CMK (cell line): ENCODE measurements at regions not wholly inside any gene's neighbourhood (a gene's known extent, or its start where the extent isn't known, plus 50 kb on each side); places are given as distances from the start of the nearest gene placed in this dataset.

Experiments used
- DNase-seq: peaks from one replicate; pipeline ENCODE4 v3.0.0-alpha.2; 2010; ENCODE audit warnings: low read depth

- DNase-seq = no peak
Measured at GRCh38 chr2:111652681-111653080, 231.3 kb downstream of the ANAPC1 start.

DNA sequence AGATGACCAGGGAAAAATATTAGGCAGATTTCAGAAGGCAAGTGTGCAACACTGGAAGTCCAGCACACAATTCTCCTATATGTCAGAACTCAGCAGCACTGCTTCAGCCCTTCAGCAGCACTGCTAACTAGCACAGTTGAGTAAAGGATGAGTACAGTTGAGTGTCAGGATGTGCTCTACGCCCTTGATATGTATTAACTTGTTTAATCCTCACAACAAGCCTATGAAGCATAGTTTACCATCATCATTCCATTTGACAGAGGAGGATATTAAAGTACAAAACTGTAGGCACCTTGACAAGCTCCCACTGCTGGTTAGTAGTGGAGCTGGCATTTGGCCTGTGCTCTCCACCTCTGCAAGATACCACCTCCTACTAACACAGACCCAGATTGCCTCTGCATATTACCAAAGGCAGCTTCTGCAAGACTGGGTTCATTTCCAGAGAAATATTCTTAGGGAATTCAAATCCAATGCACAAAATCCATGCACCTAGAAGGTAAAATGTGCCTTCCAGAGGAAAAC is 230.8 kb downstream of the ANAPC1 start:
- no peak for DNase-seq

- no peak for DNase-seq
Measured at GRCh38 chr2:111653913-111654312, 230.1 kb downstream of the ANAPC1 start.

- no peak for DNase-seq
Measured at GRCh38 chr2:111654829-111655228, 229.2 kb downstream of the ANAPC1 start.

DNA sequence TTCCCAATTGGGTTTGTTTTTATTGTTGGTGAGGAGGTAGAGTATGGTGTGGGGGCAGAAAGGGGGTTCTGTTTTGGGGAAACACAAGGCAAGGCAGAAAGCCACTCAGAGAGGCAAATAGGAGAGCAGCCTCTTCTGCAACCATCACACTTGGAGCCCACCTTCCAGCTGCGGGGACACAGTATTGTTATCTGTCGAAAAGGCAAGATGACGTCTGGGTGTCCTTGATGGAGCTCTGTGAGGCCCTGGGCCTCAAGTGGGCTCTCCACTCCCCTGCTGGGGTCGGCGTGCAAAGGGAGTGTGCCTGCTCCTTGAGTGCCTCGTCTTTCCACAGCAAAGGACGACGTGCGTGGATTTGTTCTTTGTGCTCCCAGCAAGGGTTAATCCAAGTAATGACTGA is 227.6 kb downstream of the ANAPC1 start:
- no peak for DNase-seq

- no peak for DNase-seq
Measured at GRCh38 chr2:111656894-111657293, 227.1 kb downstream of the ANAPC1 start.

- no peak for DNase-seq
Measured at GRCh38 chr2:111657351-111657975, 226.5 kb downstream of the ANAPC1 start.

DNA sequence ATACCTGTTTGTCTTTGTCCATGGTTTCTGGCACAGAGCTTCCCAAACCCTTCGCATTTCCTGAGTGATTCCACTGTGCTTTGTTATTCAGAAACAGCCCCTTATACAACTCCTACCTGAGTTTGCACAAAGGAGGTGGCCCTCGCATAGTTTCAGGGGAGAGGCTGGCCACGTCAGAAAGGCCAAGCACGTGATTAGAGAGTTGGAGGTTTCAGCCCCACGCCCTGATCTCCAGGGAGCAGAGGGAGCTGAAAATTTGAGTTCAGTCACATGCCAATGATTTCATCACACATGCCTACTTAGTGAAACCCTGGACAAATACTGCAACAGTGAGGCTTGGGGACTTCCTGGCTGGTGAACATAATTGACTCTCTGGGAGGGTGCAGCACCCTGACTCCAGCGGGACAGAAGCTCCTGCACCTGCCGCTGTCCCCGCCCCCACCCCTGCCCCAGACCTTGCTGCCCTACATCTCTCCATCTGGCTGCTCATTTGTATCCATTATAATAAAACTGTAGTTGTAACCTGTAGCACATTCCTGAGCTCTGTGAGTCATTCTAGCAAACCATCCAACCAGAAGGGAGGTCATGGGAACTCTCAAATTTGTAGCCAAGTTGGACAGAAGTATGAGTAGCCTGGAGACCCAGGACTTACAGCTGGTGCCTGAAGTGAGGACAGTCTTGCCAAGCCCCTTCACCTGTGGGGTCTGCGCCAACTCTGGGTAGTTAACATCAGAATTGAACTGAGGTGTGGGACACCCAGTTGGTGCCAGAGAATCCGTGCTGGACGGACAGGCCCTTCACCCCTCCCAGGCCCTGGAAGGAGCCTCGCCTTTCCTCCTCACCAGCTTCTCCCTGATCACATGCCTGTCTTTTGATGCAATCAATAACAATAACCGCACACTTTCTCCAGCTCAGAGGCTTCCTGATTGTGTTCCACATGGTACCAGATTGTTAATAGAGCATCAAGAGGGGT is 224.3 kb downstream of the ANAPC1 start:
- no peak for DNase-seq

GRCh38 chr2:111660811-111661210 is 223.2 kb downstream of the ANAPC1 start:
- DNase-seq = no peak

GRCh38 chr2:111661286-111661940 is 222.6 kb downstream of the ANAPC1 start:
- no peak for DNase-seq

DNA sequence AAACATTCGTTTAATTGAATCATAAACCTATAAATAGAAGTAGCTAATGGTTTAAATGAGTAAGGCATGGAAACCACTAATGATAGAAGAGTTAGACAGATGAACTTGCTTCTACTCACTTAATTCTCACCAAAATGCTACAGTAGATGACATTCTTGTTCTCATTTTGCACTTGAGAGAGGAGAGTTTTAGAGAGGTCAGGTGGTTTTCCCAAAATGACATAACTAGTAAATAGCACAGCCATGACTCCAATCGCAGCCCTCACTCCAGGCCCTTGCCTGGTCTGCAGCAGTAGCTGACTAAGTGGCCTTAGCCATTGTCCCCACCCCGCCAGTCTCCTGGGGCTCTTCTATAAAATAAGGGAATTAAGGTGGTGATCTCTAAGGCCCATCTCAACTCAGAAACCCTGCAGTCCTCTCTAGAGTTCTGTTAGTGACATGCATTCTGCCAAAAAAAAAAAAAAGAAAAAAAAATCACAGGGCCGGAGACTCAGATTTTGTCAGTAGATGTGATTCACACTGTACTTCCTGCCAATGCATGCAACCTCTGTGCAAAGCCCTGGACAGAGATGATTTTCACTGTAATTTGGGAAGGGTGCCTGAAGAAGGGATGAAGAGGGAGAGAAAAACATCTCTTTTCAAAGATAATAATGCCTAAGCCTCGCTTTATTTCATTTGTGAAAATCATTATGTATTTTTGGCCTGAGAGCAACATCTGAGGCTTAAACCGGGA is 221.8 kb downstream of the ANAPC1 start:
- no peak for DNase-seq

GRCh38 chr2:111662771-111663470 is 221.1 kb downstream of the ANAPC1 start:
- DNase-seq = no peak

GRCh38 chr2:111663471-111664274 is 220.3 kb downstream of the ANAPC1 start:
- DNase-seq = peak; percentile 78

- no peak for DNase-seq
Measured at GRCh38 chr2:111664275-111664850, 219.6 kb downstream of the ANAPC1 start.

DNA sequence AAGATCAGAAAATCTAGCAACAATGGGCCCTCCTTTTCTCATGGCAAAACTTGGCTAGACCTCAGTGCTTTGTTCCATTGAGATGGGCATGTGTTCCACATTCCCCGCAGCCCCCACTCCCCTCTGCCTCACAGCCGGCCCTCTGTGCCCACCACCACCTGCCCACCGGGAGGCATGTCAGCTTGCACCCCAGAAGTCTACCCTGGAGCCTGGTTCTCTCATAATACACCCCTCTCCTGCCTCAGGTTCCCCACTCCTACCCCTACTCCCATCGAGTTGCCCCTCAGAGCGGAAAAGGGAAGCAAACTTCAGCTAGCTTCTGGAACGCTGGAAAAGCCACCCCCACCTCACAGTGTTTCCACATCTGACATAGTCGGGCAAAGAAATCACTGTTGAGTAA is 219.0 kb downstream of the ANAPC1 start:
- DNase-seq = no peak

DNA sequence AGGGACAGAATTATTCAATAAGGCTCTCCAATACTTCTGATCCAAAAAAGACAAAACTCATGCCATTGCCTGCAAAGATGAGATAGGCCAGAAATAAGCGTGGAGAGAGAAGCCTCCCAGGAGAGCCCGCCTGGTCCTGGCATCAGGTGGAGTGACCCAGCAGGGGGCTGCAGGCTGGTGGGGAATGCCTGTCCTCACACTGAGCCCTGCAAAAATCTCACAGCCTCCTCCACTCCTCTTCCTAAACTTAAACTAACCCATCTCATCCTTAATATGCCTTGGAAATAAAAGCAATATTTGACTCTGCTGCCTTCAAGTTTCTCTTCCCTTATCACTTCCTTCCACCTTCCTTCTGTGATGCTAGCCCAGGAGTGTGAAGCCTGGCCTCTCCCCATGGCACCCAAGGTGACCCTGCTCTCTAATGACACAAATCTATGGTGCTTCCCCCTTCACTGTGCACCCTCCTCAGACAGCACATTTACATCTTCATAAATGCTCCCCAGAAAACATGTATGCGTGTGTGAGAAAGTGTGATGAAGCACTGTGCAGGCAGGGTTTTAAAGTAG is 218.4 kb downstream of the ANAPC1 start:
- DNase-seq = no peak

DNA sequence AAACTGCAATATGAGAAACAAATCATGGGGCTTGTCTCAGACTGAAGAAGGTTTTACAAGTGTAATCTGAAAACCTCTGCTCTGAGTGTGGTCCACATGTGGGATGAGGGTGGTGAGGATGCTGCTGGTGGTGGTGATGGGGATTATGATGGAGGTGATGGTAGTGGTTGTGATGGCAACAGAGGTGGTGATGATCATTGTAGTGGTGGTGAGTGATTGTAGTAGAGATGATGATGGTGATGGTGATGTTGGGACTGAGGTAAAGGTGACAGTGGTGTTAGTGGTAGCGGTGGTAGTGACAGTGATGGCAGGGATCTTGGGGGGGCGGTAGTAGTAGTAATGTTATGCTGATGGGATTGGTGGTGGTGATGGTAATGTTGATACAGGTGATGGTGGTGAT is 217.8 kb downstream of the ANAPC1 start:
- no peak for DNase-seq

DNA sequence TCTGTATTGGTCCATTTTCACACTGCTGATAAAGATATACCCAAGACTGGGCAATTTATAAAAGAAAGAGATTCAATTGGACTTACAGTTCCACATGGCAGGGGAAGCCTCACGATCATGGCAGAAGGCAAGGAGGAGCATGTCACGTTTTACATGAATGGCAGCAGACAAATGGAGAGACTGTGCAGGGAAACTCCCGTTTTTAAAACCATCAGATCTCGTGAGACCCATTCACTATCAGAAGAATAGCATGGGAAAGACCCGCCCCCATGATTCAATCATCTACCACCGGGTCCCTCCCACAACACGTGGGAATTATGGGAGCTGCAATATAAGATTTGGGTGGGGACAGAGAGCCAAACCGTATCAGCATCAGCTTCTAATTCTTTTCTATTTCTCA is 217.0 kb downstream of the ANAPC1 start:
- DNase-seq = no peak

DNA sequence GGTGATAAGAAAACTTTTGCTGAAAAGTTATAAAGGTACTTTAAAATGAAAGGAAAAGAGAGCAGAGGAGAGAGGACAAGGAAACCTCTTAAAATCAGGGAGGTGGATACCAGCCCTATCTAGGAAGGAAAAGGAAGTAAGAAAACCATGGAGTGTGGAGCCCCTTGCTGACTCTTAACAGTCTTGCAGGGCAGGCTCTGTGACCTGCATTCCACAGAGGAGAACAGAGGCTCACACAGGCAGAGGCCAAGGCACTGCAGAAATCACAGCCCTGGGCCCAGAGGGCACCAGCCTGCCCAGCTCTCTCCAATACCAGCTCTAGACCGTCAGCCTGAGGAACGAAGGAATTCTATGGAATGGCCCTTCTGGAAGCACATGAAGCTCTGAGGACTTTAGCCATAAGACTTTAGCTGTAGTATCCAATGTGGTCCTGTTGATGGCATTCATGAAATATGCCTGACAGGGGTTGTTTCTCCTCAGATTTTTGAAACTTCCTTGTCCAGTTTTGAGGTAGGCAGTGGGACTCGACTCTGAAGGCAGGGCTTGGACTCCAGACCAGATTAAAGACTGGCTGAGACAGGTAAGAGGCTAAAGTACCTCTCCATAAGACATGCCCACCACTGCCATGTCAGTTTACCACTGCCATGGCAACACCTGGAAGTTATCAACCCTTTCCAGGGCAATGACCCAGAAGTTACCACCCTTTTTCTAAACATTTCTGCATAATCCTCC is 216.3 kb downstream of the ANAPC1 start:
- DNase-seq = no peak
